SK-N-SH (cell line): ENCODE measurements at regions not wholly inside any gene's neighbourhood (a gene's known extent, or its start where the extent isn't known, plus 50 kb on each side); places are given as distances from the start of the nearest gene placed in this dataset.

ENCODE experiments used
- CTCF ChIA-PET: fragments of 300-600, 350-600 bp; formaldehyde crosslinking; extraction: SDS; loops from one replicate; lab custom pipeline; 2021; lab: Yijun Ruan, JAX
- POLR2A ChIA-PET: fragments of 350-600 bp; sonication (Branson Sonifier 250); formaldehyde crosslinking; extraction: SDS; loops from one replicate; lab custom pipeline; 2020; ENCODE audit warnings: antibody characterized with exemption, inconsistent platforms; lab: Yijun Ruan, JAX
- DNase-seq: peaks from one replicate; pipeline ENCODE4 v3.0.0; 2012
- H2AFZ ChIP-seq: fragments of 200-600 bp; sonication (generic); 2 replicates; pipeline ENCODE4 v1.8.1; 2016; ENCODE audit warnings: antibody characterized with exemption, mild to moderate bottlenecking, low read depth
- H3F3A ChIP-seq: fragments of 200-600 bp; sonication (generic); replicated peaks from 2 replicates; pipeline ENCODE3; 2016; ENCODE audit warnings: antibody characterized with exemption, mild to moderate bottlenecking; ENCODE audit not compliant: insufficient read depth
- H3K27ac ChIP-seq, 2 experiments: fragments of 200-500 bp in 1 of 2; fragments of 200-600 bp in 1 of 2; sonication (Bioruptor generic) in 1 of 2; sonication (generic), shearing (Covaris generic) in 1 of 2; 2 replicates each; pipeline versions ENCODE4 v1.5.1 to v1.6.1; 2014 to 2016; ENCODE audit warnings: low read depth in 2 of 2, inconsistent platforms in 1 of 2, low read length in 1 of 2, mild to moderate bottlenecking in 1 of 2, mixed read lengths in 1 of 2
- H3K27me3 ChIP-seq: fragments of 200-600 bp; sonication (generic), shearing (Covaris generic); 2 replicates; pipeline ENCODE4 v1.6.1; 2016; ENCODE audit warnings: mixed run types; ENCODE audit not compliant: insufficient read depth
- H3K36me3 ChIP-seq, 2 experiments: fragments of 200-500 bp in 1 of 2; fragments of 200-600 bp in 1 of 2; sonication (Bioruptor generic) in 1 of 2; sonication (generic) in 1 of 2; replicated peaks in 1 of 2; 2 replicates each; pipeline versions ENCODE3 to v1.5.1; 2014 to 2016; ENCODE audit warnings: low read length in 1 of 2, mild to moderate bottlenecking in 1 of 2; ENCODE audit not compliant: insufficient read depth in 2 of 2, control insufficient read depth in 1 of 2
- H3K4me1 ChIP-seq, 2 experiments: fragments of 200-500 bp in 1 of 2; fragments of 200-600 bp in 1 of 2; sonication (Bioruptor generic) in 1 of 2; sonication (generic), shearing (Covaris generic) in 1 of 2; 2 replicates each; pipeline versions ENCODE4 v1.5.1 to v1.6.1; 2014 to 2016; ENCODE audit warnings: low read depth in 1 of 2, low read length in 1 of 2, mixed run types in 1 of 2; ENCODE audit not compliant: insufficient read depth in 2 of 2, control insufficient read depth in 1 of 2
- H3K4me2 ChIP-seq: fragments of 200-600 bp; sonication (generic), shearing (Covaris generic); 2 replicates; pipeline ENCODE4 v1.6.1; 2017; ENCODE audit warnings: mixed run types
- H3K4me3 ChIP-seq, 2 experiments: fragments of 200-500 bp in 1 of 2; fragments of 200-600 bp in 1 of 2; sonication (Bioruptor generic) in 1 of 2; sonication (generic), shearing (Covaris generic) in 1 of 2; 2 replicates each; pipeline versions ENCODE4 v1.5.1 to v1.8.1; 2014 to 2016; ENCODE audit warnings: low read depth in 2 of 2, inconsistent platforms in 1 of 2, low read length in 1 of 2, mild to moderate bottlenecking in 1 of 2, mixed read lengths in 1 of 2, moderate library complexity in 1 of 2
- H3K79me2 ChIP-seq: fragments of 200-600 bp; sonication (generic); 2 replicates; pipeline ENCODE4 v1.8.1; 2017; ENCODE audit warnings: mild to moderate bottlenecking; ENCODE audit not compliant: insufficient read depth
- H3K9ac ChIP-seq: fragments of 200-600 bp; sonication (generic); 2 replicates; pipeline ENCODE4 v1.6.1; 2017; ENCODE audit warnings: mixed run types
- H3K9me2 ChIP-seq: fragments of 200-600 bp; sonication (generic); 2 replicates; pipeline ENCODE4 v1.6.1; 2017; ENCODE audit warnings: mixed run types
- H3K9me3 ChIP-seq: fragments of 200-600 bp; sonication (generic); 2 replicates; pipeline ENCODE4 v1.6.1; 2017; ENCODE audit warnings: mixed run types, mild to moderate bottlenecking, moderate library complexity
- H4K20me1 ChIP-seq: fragments of 200-600 bp; sonication (generic); 2 replicates; pipeline ENCODE4 v1.6.1; 2017; ENCODE audit warnings: mild to moderate bottlenecking, mixed run types; ENCODE audit not compliant: insufficient read depth
- CTCF ChIP-seq: fragments of 200-600 bp; sonication (generic); IDR thresholded peaks from 2 replicates; pipeline ENCODE4 v1.6.1; 2017; ENCODE audit warnings: antibody characterized with exemption, mild to moderate bottlenecking, moderate library complexity
- JUND ChIP-seq: IDR thresholded peaks from 2 replicates; pipeline ENCODE4 v1.4.0; 2012
- NFIC ChIP-seq: IDR thresholded peaks from 2 replicates; pipeline ENCODE4 v1.4.0; 2012; ENCODE audit warnings: borderline replicate concordance
- RAD21 ChIP-seq: IDR thresholded peaks from 2 replicates; pipeline ENCODE4 v1.6.1; 2012; ENCODE audit warnings: mild to moderate bottlenecking, low read length
- REST ChIP-seq: IDR thresholded peaks from 2 replicates; pipeline ENCODE4 v1.6.1; 2012; ENCODE audit warnings: mild to moderate bottlenecking, low read depth, low read length, moderate library complexity
- RFX5 ChIP-seq: IDR thresholded peaks from 2 replicates; pipeline ENCODE4 v1.6.1; 2012; ENCODE audit warnings: mild to moderate bottlenecking, improper control_type of control experiment, low read length
- SIN3A ChIP-seq: IDR thresholded peaks from 2 replicates; pipeline ENCODE4 v1.6.1; 2012; ENCODE audit warnings: low read depth, mild to moderate bottlenecking, low read length, moderate library complexity, borderline replicate concordance
- ZBTB33 ChIP-seq: IDR thresholded peaks from 2 replicates; pipeline ENCODE4 v1.4.0; 2012; ENCODE audit warnings: low read depth, borderline replicate concordance
- whole genome bisulfite sequencing: methylation state at CpG from one replicate; pipeline ENCODE4 v1.1.6; 2017; ENCODE audit warnings: low lambda C conversion rate; 5-methylcytosine and 5-hydroxymethylcytosine counted together

GRCh38 chr21:15659753-15660422 lies 69.9 kb upstream of the USP25 start:
- Histone ChIP-seq H2AFZ (no peak overlapping the region), H3K4me1 (no peaks in the 10 kb centered on the region), H3K4me3 (no peak overlapping the region), H3K9ac (no peak overlapping the region), H3K9me3 (no peaks in the 10 kb centered on the region), H3K27ac (no peak overlapping the region), H3K27me3 (no peaks in the 10 kb centered on the region), H4K20me1 (no peaks in the 10 kb centered on the region), H3K4me2 (no peak overlapping the region), H3K36me3 (no peaks in the 10 kb centered on the region), H3K79me2 (no peaks in the 10 kb centered on the region), H3K9me2 (no peaks in the 10 kb centered on the region), H3F3A (no peaks in the 10 kb centered on the region)
- CTCF ChIA-PET: interaction anchor here (0.6 to 1.5 kb wide), 2 partner anchors 20 to 209 kb away, joined by 3 to 6 read pairs; no protein-coding TSS in a partner anchor
- TF ChIP-seq REST: no peak
- TF ChIP-seq RAD21: no peak
- no peak for TF ChIP-seq SIN3A
- no peak for TF ChIP-seq ZBTB33
- no peak for TF ChIP-seq NFIC
- TF ChIP-seq CTCF: no peak
- no peak for TF ChIP-seq JUND
- DNase-seq: no peak
- 51% methylated on average over 3 of the region's 3 CpGs for WGBS
- POLR2A ChIA-PET: no interaction called here

GRCh38 chr21:15660423-15660804 lies 69.4 kb upstream of the USP25 start:
- no peak for DNase-seq
- Histone ChIP-seq H3K79me2 (no peaks in the 10 kb centered on the region), H3K9me2 (no peaks in the 10 kb centered on the region), H3K27ac (no peak overlapping the region), H3K9me3 (no peaks in the 10 kb centered on the region), H3K4me3 (no peak overlapping the region), H3F3A (no peaks in the 10 kb centered on the region), H3K4me1 (no peaks in the 10 kb centered on the region), H3K9ac (no peak overlapping the region), H2AFZ (no peak overlapping the region), H3K4me2 (no peak overlapping the region), H4K20me1 (no peaks in the 10 kb centered on the region), H3K27me3 (no peaks in the 10 kb centered on the region), H3K36me3 (no peaks in the 10 kb centered on the region)
- WGBS: 60% methylated on average over 2 of the region's 2 CpGs
- no peak for TF ChIP-seq SIN3A
- no peak for TF ChIP-seq RFX5
- no peak for TF ChIP-seq ZBTB33
- POLR2A ChIA-PET: no interaction called here
- CTCF ChIA-PET: interaction anchor here (1.5 kb wide), 1 partner anchor 19 kb away, joined by 6 read pairs; no protein-coding TSS in a partner anchor
